ENCODE measurements at regions not wholly inside any gene's neighbourhood (a gene's known extent, or its start where the extent isn't known, plus 50 kb on each side); places are given as distances from the start of the nearest gene placed in this dataset.
"Not testable (repeated sequence)": the region's sequence is repeated elsewhere in the genome, so short reads cannot be mapped to it uniquely, and the experiment has no call there.

GRCh38 chr2:52343706-52344266 is 1311.9 kb upstream of the NRXN1 start:
- DNase-seq = no peak

GRCh38 chr2:52343010-52343409 is 1311.1 kb upstream of the NRXN1 start:
- DNase-seq = no peak

DNA sequence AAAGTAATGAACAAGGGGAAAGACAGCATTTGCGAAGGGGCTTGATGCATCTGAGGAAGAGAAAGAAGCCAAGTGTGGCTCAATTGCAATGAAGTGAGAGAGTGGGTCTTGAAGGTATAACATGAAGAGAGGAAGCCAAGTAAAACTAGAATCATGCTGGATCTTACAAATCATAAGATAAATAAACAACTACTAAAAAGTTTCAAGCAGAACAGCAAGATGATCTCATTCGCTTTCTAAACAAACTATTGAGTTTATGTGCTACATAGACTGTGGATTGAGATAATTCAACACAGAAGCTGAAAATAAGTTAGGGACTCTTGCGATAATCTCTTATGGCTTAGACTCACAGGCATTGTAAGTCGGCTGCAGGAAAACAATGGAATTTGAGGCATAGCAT is 1310.5 kb upstream of the NRXN1 start:
- DNase-seq = no peak

DNA sequence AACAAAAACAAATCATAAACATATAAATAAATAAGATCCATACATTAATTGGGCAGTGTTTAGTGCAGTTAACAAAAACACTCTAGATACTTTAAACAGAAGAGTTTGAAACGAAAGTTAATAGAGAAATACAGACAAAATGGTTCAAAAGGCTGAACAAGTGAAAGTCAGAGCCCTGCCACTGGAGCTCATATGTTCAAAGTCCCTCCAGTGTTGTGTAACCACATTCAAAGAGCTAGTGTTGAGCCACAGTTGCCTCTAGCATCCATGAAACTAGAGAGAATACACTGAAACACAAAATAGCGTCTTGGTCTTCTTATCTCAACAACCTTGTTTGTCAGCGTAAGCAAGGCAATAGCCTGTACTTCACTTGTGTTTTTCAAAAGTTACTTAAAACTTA is 1309.8 kb upstream of the NRXN1 start:
- no peak for DNase-seq

- DNase-seq = no peak
These were observed 1308.2 kb upstream of the NRXN1 start for GRCh38 chr2:52340171-52340570.

GRCh38 chr2:52337786-52338185 is 1305.9 kb upstream of the NRXN1 start:
- not testable (repeated sequence) for DNase-seq

DNA sequence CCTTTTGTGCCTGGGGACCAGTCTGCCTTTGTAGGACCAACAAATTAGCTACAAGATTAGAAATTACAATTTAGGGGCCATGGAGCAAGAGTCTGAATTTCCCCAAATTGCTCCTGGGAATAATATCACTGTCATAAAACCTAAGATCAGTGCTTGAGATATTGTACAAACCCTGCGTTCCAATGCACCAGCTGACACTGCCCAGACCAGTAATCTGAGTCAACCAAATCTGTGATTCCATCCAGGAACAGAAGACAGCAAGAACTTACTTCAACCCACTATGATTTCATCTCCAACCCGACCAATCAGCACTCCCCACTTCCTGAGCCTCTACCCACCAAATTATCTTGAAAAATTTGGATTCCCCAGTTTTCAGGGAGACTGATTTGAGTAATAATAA is 1305.0 kb upstream of the NRXN1 start:
- no peak for DNase-seq

- no peak for DNase-seq
These were observed 1303.8 kb upstream of the NRXN1 start for GRCh38 chr2:52335727-52336126.

DNA sequence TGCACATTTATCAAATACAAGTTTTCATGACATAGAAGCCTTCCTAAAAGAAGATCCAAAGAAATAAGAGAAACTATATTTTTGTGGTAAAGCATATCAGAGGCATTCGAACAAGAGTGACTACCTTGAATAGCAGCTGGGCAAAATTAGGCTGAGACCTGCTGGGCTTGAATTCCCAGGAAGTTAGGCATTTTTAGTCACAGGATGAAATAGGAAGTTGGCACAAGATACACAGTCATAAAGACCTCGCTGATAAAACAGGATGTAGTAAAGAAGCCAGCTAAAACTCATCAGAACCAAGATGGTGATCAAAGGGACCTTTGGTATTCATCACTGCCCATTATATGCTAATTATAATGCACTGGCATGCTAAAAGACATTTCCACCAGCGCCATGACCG is 1302.3 kb upstream of the NRXN1 start:
- no peak for DNase-seq

- no peak for DNase-seq
These were observed 1295.7 kb upstream of the NRXN1 start for GRCh38 chr2:52327641-52328040.

DNA sequence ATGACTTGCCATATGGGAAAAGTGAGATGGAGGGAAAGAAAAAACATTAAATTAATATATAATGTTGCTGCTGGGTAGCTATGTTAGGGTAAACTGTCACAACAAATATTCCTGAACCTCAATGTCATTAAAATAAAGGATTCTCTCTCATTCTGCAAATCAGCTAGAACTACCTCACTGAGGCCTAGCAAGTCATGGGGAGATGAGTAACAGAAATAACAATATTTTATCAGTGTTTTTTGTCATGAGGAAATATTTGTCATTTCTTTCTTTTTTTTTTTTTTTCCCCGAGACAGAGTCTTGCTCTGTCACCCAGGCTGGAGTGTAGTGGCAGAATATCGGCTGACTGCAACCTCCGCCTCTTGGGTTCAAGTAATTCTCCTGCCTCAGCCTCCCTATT is 1282.3 kb upstream of the NRXN1 start:
- DNase-seq = no peak

GRCh38 chr2:52312486-52312885 is 1280.6 kb upstream of the NRXN1 start:
- no peak for DNase-seq

DNA sequence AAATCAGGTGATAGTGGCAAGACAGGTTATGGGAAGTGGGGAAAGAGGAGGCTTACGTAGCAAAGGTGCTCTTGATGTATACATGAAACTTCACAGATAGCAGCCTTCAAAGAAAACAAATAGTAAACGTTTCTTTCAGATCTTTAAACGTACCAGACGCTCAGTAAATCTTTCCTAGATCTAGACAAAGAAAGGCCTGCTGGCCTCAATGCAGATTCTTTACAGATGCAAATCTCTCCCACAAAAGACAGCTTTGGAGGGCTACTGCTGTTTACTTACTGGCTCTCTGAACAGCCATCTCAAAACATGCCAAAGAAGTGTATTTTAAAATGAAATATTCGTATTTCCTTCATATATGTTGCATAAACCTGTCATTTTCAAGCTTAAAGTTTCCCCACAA is 1279.9 kb upstream of the NRXN1 start:
- DNase-seq = no peak

- no peak for DNase-seq
These were observed 1276.2 kb upstream of the NRXN1 start for GRCh38 chr2:52308156-52308555.

DNA sequence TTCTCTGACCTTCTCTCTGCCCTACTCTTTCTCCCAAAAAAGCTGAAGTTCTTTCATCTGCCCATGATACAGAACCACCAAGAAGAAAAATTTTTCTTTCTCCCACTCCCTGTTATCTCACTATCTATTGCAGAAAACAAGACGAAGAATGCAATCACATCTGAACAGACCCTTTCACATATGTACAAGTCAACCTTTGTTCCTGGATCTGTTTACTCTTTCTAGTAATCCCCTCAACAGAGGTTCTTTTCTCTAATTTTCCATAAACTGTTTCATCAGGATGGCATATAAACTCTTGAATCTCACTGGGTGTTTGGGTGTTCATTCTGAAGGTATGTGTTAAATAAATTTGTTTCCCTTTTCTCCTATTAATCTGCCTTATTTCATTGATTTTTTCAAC is 1262.7 kb upstream of the NRXN1 start:
- no peak for DNase-seq

DNA sequence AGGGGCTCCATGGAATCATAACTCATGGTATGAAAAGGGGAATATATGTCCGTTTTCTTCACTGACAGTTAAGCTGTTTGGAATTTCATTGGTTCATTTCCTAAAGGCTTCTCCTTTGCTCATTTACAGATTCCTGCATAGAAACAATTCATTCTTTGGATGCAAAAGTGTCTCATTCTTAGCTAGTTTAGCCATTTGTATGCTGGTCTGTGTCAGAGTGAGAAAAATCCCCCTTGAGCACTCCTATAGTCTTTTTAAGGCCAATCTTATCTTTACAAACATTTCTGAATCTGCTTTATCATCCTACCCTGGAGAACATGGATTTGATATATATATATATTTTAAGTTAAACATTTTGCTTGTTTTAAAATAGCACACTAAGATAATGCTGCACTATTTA is 1260.9 kb upstream of the NRXN1 start:
- DNase-seq = no peak

- DNase-seq = no peak
These were observed 1257.8 kb upstream of the NRXN1 start for GRCh38 chr2:52289741-52290140.

DNA sequence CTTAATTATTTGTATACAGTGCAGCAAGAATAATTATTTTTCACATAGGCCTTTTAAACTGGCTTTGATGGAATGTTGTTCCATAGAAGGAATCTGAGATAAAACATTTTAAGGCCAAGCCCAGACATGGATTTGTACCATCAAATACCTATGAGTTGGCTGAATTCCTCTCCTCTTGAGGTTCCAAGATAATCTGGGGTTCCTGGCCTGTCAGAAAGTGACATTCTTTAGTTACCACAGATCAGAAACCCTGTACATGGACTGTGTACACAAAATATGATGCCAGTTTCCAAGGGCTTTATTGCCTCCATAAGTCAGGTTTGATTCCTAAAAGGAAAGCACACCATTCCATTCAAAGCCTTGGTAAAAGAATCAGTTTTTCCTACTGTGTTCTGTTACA is 1256.7 kb upstream of the NRXN1 start:
- DNase-seq = no peak

DNA sequence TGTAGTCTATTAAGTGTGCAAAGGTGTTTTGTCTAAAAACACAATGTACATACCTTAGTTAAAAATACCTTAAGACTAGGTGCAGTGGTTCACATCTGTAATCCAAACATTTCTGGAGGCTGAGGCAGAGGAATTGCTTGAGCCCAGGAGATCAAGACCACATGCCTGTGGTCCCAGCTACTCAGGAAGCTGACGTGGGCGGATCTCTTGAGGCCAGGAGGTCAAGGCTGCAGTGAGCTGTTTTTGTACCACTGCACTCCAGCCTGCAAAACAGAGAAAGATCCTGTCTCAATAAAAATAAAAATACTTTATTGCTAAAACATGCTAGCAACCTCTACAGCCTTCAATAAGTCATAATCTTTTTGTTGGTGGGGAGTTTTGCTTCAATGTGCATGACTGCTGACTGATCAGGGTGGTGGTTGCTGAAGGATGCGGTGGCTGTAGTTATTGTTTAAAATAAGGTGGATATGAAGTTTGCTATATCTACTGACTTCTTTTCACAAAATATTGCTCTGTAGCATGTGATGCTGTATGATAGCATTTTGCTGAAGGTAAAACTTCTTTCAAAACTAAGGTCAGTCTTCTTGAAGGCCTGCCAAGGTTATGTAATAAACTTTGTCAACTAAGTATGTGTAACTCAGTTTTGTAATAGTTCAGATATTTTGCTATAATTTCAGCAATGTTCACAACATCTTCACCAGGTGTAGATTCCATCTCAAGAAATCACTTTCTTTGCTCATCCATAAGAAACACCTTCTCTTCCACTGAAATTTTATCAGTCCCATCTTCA is 1238.0 kb upstream of the NRXN1 start:
- DNase-seq = no peak

DNA sequence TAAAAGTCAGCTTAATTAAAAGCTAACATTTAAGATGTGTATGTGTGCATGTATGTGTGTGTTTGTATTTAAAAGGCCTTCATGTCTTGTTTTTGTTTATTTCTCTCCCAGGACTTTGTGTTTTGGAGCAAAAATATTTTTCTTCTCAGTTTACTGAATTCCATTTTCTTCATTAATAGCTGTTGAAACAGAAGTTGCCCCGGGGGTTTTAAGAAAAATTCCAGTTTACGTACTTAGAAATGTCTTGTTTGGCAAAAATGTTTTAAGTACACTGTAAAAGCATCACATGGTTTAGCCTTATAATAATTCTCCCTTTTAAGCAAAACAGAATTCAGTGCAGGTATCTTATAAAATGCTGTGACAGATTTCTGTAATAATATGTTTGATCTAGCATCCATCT is 1233.0 kb upstream of the NRXN1 start:
- no peak for DNase-seq

GRCh38 chr2:52264488-52264887 is 1232.6 kb upstream of the NRXN1 start:
- no peak for DNase-seq

DNA sequence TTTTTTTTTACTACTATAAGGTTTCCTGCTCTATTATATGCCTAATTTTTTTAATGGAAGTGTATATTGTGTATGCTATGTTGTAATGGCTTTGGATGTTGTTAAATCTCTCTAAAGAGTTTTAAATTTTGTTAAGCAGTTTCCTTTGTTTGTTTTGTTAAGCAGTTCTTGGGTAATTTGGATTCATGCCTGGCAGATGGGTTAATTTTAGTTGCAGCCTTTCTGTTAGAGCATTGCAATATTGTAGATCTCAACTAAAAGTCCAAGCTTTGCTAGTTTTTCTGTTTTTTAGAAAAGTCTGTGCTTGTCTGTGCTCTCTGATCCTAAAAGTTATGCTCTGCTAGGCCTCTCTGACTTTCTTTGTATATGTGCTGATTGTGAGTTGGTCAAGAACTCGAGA is 1229.0 kb upstream of the NRXN1 start:
- no peak for DNase-seq

GRCh38 chr2:52258967-52259366 is 1227.0 kb upstream of the NRXN1 start:
- DNase-seq = not testable (repeated sequence)

- DNase-seq = no peak
These were observed 1226.1 kb upstream of the NRXN1 start for GRCh38 chr2:52258038-52258437.

GRCh38 chr2:52253416-52253980 is 1221.6 kb upstream of the NRXN1 start:
- DNase-seq = no peak
